GM23248 (cell line): ENCODE measurements at regions not wholly inside any gene's neighbourhood (a gene's known extent, or its start where the extent isn't known, plus 50 kb on each side); places are given as distances from the start of the nearest gene placed in this dataset.

ENCODE experiments used
- DNase-seq: peaks from one replicate; pipeline ENCODE4 v3.0.0-alpha.2; 2015
- H2AFZ ChIP-seq: fragments of 200-600 bp; sonication (generic); 2 replicates; pipeline ENCODE4 v1.6.1; 2016; ENCODE audit warnings: antibody characterized with exemption
- H3F3A ChIP-seq: fragments of 200-600 bp; sonication (generic); 2 replicates; pipeline ENCODE4 v1.6.1; 2016; ENCODE audit warnings: mild to moderate bottlenecking, antibody characterized with exemption, mixed run types; ENCODE audit not compliant: insufficient read depth
- H3K27ac ChIP-seq: fragments of 200-600 bp; sonication (generic); 2 replicates; pipeline ENCODE4 v1.5.1; 2016; ENCODE audit warnings: mild to moderate bottlenecking
- H3K27me3 ChIP-seq: fragments of 200-600 bp; sonication (generic); replicated peaks from 2 replicates; pipeline ENCODE4 v1.6.1; 2016; ENCODE audit warnings: mild to moderate bottlenecking; ENCODE audit not compliant: insufficient read depth
- H3K36me3 ChIP-seq: fragments of 200-600 bp; sonication (generic); 2 replicates; pipeline ENCODE4 v1.6.1; 2016; ENCODE audit warnings: low read depth, mild to moderate bottlenecking
- H3K4me1 ChIP-seq: fragments of 200-600 bp; sonication (generic); 2 replicates; pipeline ENCODE4 v1.6.1; 2016; ENCODE audit warnings: mild to moderate bottlenecking; ENCODE audit not compliant: insufficient read depth
- H3K4me2 ChIP-seq: fragments of 200-600 bp; sonication (generic); one replicate; pipeline ENCODE4 v1.6.1; 2016; ENCODE audit warnings: mild to moderate bottlenecking; ENCODE audit not compliant: unreplicated experiment
- H3K4me3 ChIP-seq: fragments of 200-600 bp; sonication (generic); 2 replicates; pipeline ENCODE4 v1.5.1; 2016; ENCODE audit warnings: mild to moderate bottlenecking
- H3K79me2 ChIP-seq: fragments of 200-600 bp; sonication (generic); 2 replicates; pipeline ENCODE4 v1.6.1; 2016; ENCODE audit warnings: mild to moderate bottlenecking; ENCODE audit not compliant: insufficient read depth
- H3K9ac ChIP-seq: fragments of 200-600 bp; sonication (generic); 2 replicates; pipeline ENCODE4 v1.6.1; 2016; ENCODE audit warnings: mild to moderate bottlenecking
- H3K9me2 ChIP-seq: fragments of 200-600 bp; sonication (generic); 2 replicates; pipeline ENCODE4 v1.6.1; 2016; ENCODE audit warnings: mixed run types, mild to moderate bottlenecking, moderate library complexity; ENCODE audit not compliant: insufficient read depth
- H3K9me3 ChIP-seq: fragments of 200-600 bp; sonication (generic); one replicate; pipeline ENCODE4 v1.6.1; 2017; ENCODE audit warnings: low read depth
- H4K20me1 ChIP-seq: fragments of 200-600 bp; sonication (generic); 2 replicates; pipeline ENCODE4 v1.6.0; 2016; ENCODE audit not compliant: insufficient read depth
- EZH2 ChIP-seq: fragments of 200-600 bp; sonication (generic); IDR thresholded peaks from 2 replicates; pipeline ENCODE4 v1.6.1; 2018; ENCODE audit warnings: antibody characterized with exemption, mild to moderate bottlenecking; ENCODE audit not compliant: insufficient read depth, poor library complexity, severe bottlenecking
- EZH2phosphoT487 ChIP-seq: fragments of 200-600 bp; sonication (generic); IDR thresholded peaks from 2 replicates; pipeline ENCODE4 v1.6.1; 2018; ENCODE audit warnings: antibody characterized with exemption, moderate library complexity, mild to moderate bottlenecking, low read depth; ENCODE audit not compliant: insufficient read depth
- WGBS, 2 experiments: methylation state at CpG; one replicate each; pipeline ENCODE4 v1.1.6; 2015 to 2017; ENCODE audit warnings: low lambda C conversion rate in 2 of 2, low coverage in 1 of 2; ENCODE audit errors: missing lambda C conversion rate in 2 of 2; 5-methylcytosine and 5-hydroxymethylcytosine counted together
- in situ Hi-C: fragments of 300-500 bp; cut with MboI; formaldehyde crosslinking; loops from 2 replicates; pipeline ENCODE4 v1.15.0; 2020

DNA sequence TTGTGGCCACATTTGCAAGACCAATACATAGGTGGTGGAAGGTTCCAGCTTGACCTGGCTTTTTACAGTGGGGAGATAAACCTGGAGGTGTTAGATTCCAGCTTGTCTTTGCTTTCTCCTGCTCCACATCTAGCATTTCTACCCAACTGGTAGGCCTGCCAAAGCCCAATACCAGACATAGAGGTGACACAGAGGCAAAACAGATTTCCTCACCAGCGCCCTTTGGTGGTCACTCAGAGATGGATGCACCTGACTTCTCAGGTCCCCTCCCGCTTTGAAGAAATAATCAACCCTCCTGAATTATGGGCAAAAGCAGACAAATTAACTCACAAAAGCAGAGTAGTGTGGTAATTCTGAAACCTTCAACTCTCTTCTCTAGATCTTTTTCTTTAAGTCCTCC, 1356.2 kb downstream of the FAM181B start:
- no peaks in the 10 kb centered on the region for H4K20me1 ChIP-seq
- H3K27ac ChIP-seq: no peak overlapping the region
- H3K36me3 ChIP-seq: no peaks in the 10 kb centered on the region
- H2AFZ ChIP-seq: no peak overlapping the region
- H3K4me2 ChIP-seq: no peak overlapping the region
- TF ChIP-seq EZH2phosphoT487 (no peak), EZH2 (no peak)
- H3F3A ChIP-seq: no peaks in the 10 kb centered on the region
- H3K9me2 ChIP-seq: no peaks in the 10 kb centered on the region
- no peaks in the 10 kb centered on the region for H3K27me3 ChIP-seq
- in situ Hi-C loops: no loop called here
- no peak for DNase-seq
- no peak overlapping the region for H3K4me3 ChIP-seq
- 2 to 4% methylated on average over 2 of the region's 2 CpGs for WGBS, 2 experiments
- no peaks in the 10 kb centered on the region for H3K9me3 ChIP-seq
- no peaks in the 10 kb centered on the region for H3K79me2 ChIP-seq
- no peaks in the 10 kb centered on the region for H3K4me1 ChIP-seq
- H3K9ac ChIP-seq: no peak overlapping the region

DNA sequence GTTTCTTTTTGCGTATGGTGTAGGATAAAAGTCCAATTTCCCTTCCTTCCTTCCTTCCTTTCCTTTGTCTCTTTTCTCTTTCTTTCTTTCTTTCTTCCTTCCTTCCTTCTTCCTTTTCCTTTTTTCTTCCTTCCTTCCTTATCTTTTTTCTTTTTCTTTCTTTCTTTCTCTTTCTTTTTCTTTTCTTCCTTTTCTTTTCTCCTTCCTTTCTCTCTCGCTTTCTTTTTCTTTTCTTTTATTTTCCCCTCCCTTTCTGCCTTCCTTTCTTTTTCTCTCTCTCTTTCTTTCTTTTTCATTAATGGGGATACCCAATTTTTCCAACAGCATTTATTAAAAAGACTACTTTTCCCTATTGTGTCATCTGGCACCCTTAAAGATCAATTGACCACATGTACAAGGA, 1359.7 kb downstream of the FAM181B start:
- DNase-seq: no peak
- Histone ChIP-seq H3K4me1 (no peaks in the 10 kb centered on the region), H3K27me3 (no peaks in the 10 kb centered on the region), H3F3A (no peaks in the 10 kb centered on the region), H3K4me2 (no peak overlapping the region), H3K9me3 (peaks cover 6% of the 10 kb centered on the region), H3K27ac (no peak overlapping the region), H3K4me3 (no peak overlapping the region), H3K36me3 (no peaks in the 10 kb centered on the region), H3K9ac (no peak overlapping the region), H2AFZ (no peak overlapping the region), H4K20me1 (no peaks in the 10 kb centered on the region), H3K9me2 (no peaks in the 10 kb centered on the region), H3K79me2 (no peaks in the 10 kb centered on the region)
- in situ Hi-C loops: no loop called here
- 47 to 55% methylated on average over 2 of the region's 2 CpGs for WGBS, 2 experiments
- no peak for TF ChIP-seq EZH2
- TF ChIP-seq EZH2phosphoT487: no peak

DNA sequence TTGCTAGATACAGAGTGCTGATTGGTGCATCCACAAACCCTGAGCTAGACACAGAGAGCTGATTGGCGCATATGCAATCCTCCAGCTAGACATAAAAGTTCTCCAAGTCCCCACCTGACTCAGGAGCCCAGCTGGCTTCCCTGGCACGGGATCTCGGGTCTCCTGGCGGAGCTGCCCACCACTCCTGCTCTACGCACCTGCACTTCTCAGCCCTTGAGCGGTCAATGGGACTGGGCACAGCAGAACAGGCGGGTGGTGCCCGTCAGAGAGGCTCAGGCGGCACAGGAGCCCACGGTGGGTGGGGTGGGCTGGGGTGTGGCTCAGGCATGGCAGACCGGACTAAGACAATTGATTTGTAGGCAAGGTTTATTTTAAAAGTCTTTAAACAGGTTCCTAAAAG, 1365.5 kb downstream of the FAM181B start:
- H4K20me1 ChIP-seq: no peaks in the 10 kb centered on the region
- H3K36me3 ChIP-seq: no peaks in the 10 kb centered on the region
- no peak overlapping the region for H3K4me3 ChIP-seq
- peaks cover 6% of the 10 kb centered on the region for H3K9me3 ChIP-seq
- no peaks in the 10 kb centered on the region for H3K27me3 ChIP-seq
- no peak overlapping the region for H3K27ac ChIP-seq
- H3F3A ChIP-seq: no peaks in the 10 kb centered on the region
- WGBS, 2 experiments: 32 to 40% methylated on average over 7 to 11 of the region's 11 CpGs
- TF ChIP-seq EZH2: no peak
- TF ChIP-seq EZH2phosphoT487: no peak
- in situ Hi-C loops: no loop called here
- no peaks in the 10 kb centered on the region for H3K9me2 ChIP-seq
- no peak for DNase-seq
- no peak overlapping the region for H2AFZ ChIP-seq
- no peak overlapping the region for H3K9ac ChIP-seq
- H3K79me2 ChIP-seq: no peaks in the 10 kb centered on the region
- H3K4me1 ChIP-seq: no peaks in the 10 kb centered on the region
- H3K4me2 ChIP-seq: no peak overlapping the region

DNA sequence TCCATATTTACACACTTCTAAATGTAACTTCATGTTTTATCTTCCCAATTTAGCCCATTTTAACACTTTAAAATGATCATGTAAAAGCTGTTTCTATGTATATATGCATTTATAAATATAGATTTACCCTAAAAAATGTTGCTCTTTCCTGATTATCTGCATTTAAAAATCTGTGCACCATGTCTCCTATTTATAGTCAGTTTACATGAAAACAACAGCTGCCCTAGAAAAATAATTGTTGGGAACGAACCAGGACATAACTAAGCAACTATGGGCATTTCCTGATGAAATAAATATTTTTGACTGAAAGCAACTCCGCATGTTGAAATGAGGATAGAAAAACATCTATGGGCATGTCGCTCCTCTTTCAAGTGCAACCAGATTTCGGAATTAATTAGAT, 1368.2 kb downstream of the FAM181B start:
- H3K27ac ChIP-seq: no peak overlapping the region
- H3F3A ChIP-seq: no peaks in the 10 kb centered on the region
- TF ChIP-seq EZH2phosphoT487 (no peak), EZH2 (no peak)
- 11 to 13% methylated on average over 4 of the region's 4 CpGs for WGBS, 2 experiments
- H3K9me3 ChIP-seq: no peaks in the 10 kb centered on the region
- H4K20me1 ChIP-seq: no peaks in the 10 kb centered on the region
- no peaks in the 10 kb centered on the region for H3K9me2 ChIP-seq
- H3K79me2 ChIP-seq: no peaks in the 10 kb centered on the region
- H3K4me2 ChIP-seq: no peak overlapping the region
- in situ Hi-C loops: no loop called here
- no peaks in the 10 kb centered on the region for H3K36me3 ChIP-seq
- no peak overlapping the region for H3K9ac ChIP-seq
- DNase-seq: no peak
- no peaks in the 10 kb centered on the region for H3K4me1 ChIP-seq
- H2AFZ ChIP-seq: no peak overlapping the region
- no peak overlapping the region for H3K4me3 ChIP-seq
- no peaks in the 10 kb centered on the region for H3K27me3 ChIP-seq

DNA sequence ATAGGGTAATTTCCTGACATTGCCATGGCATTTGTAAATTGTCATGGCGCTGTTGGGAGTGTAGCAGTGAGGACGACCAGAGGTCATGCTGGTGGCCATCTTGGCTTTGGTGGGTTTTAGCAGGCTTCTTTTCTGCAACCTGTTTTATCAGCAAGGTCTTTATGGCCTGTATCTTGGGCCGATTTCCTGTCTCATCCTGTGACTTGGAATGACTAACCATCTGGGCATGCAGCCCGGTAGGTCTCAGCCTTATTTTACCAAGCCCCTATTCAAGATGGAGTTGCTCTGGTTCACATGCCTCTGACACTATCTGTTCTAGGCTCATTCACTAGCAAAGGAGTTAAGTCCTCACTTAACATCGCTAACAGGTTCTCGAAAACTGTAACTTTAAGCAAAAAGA, 1374.2 kb downstream of the FAM181B start:
- no peaks in the 10 kb centered on the region for H3K4me1 ChIP-seq
- in situ Hi-C loops: no loop called here
- no peaks in the 10 kb centered on the region for H3K27me3 ChIP-seq
- no peak overlapping the region for H2AFZ ChIP-seq
- no peaks in the 10 kb centered on the region for H3K79me2 ChIP-seq
- no peaks in the 10 kb centered on the region for H3K9me3 ChIP-seq
- no peaks in the 10 kb centered on the region for H4K20me1 ChIP-seq
- H3K9me2 ChIP-seq: no peaks in the 10 kb centered on the region
- no peak overlapping the region for H3K4me2 ChIP-seq
- TF ChIP-seq EZH2: no peak
- TF ChIP-seq EZH2phosphoT487: no peak
- no peaks in the 10 kb centered on the region for H3F3A ChIP-seq
- H3K9ac ChIP-seq: no peak overlapping the region
- H3K36me3 ChIP-seq: no peaks in the 10 kb centered on the region
- no peak for DNase-seq
- no peak overlapping the region for H3K27ac ChIP-seq
- 37 to 38% methylated on average over 6 of the region's 6 CpGs for WGBS, 2 experiments
- H3K4me3 ChIP-seq: no peak overlapping the region
